ENCODE measurements at regions not wholly inside any gene's neighbourhood (a gene's known extent, or its start where the extent isn't known, plus 50 kb on each side); places are given as distances from the start of the nearest gene placed in this dataset.
"Not testable (repeated sequence)": the region's sequence is repeated elsewhere in the genome, so short reads cannot be mapped to it uniquely, and the experiment has no call there.

- DNase-seq (ENCODE audit: low read depth, low spot score), result no peak
- no peak overlapping the region for H3K4me3 ChIP-seq (ENCODE audit: low read depth, low read length)
- in situ Hi-C loops (cut with HindIII; ENCODE audit: low sequenced_read_pairs), result no loop called here
- no peak for TF ChIP-seq CTCF (IDR thresholded peaks at IDR 0.05; ENCODE audit: low read depth, low read length)
Observed at GRCh38 chr6:3966426-3966825, 112.5 kb downstream of the FAM217A start.

GRCh38 chr6:3970097-3970496 is 108.8 kb downstream of the FAM217A start:
- H3K4me3 ChIP-seq (ENCODE audit: low read depth, low read length), result no peak overlapping the region
- no peak for DNase-seq (ENCODE audit: low read depth, low spot score)
- no peak for TF ChIP-seq CTCF (IDR thresholded peaks at IDR 0.05; ENCODE audit: low read depth, low read length)
- in situ Hi-C loops (cut with HindIII; ENCODE audit: low sequenced_read_pairs), result no loop called here

- H3K4me3 ChIP-seq (ENCODE audit: low read depth, low read length); DNase-seq (ENCODE audit: low read depth, low spot score); in situ Hi-C loops (cut with HindIII; ENCODE audit: low sequenced_read_pairs): not testable (repeated sequence)
Observed at GRCh38 chr6:3973152-3973551, 105.8 kb downstream of the FAM217A start.

- in situ Hi-C loops (cut with HindIII; ENCODE audit: low sequenced_read_pairs), result loop anchor here (25.0 kb wide), 1 partner anchor 116 kb away; no protein-coding TSS in a partner anchor
- peak; percentile 80 for TF ChIP-seq CTCF (IDR thresholded peaks at IDR 0.05; ENCODE audit: low read depth, low read length)
- H3K4me3 ChIP-seq (ENCODE audit: low read depth, low read length), result no peak overlapping the region
Observed at GRCh38 chr6:3977875-3978711, 100.8 kb downstream of the FAM217A start.

GRCh38 chr6:3978966-3979365 is 100.0 kb downstream of the FAM217A start:
- H3K4me3 ChIP-seq (ENCODE audit: low read depth, low read length); DNase-seq (ENCODE audit: low read depth, low spot score): not testable (repeated sequence)
- in situ Hi-C loops (cut with HindIII; ENCODE audit: low sequenced_read_pairs), result loop anchor here (25.0 kb wide), 1 partner anchor 117 kb away; no protein-coding TSS in a partner anchor

More at GRCh38 chr6:3977875-3978711, 100.8 kb downstream of the FAM217A start:
- peak; percentile 96 for DNase-seq (ENCODE audit: low read depth, low spot score)

GRCh38 chr6:3981917-3982316 is 97.0 kb downstream of the FAM217A start:
- no peak for TF ChIP-seq CTCF (IDR thresholded peaks at IDR 0.05; ENCODE audit: low read depth, low read length)
- no peak for DNase-seq (ENCODE audit: low read depth, low spot score)
- in situ Hi-C loops (cut with HindIII; ENCODE audit: low sequenced_read_pairs), result loop anchor here (25.0 kb wide), 1 partner anchor 120 kb away; no protein-coding TSS in a partner anchor
- no peak overlapping the region for H3K4me3 ChIP-seq (ENCODE audit: low read depth, low read length)

GRCh38 chr6:3983778-3984177 is 95.2 kb downstream of the FAM217A start:
- DNase-seq (ENCODE audit: low read depth, low spot score), result no peak
- TF ChIP-seq CTCF (IDR thresholded peaks at IDR 0.05; ENCODE audit: low read depth, low read length), result no peak
- no peak overlapping the region for H3K4me3 ChIP-seq (ENCODE audit: low read depth, low read length)
- in situ Hi-C loops (cut with HindIII; ENCODE audit: low sequenced_read_pairs), result loop anchor here (25.0 kb wide), 1 partner anchor 121 kb away; no protein-coding TSS in a partner anchor
